ENCODE measurements at regions not wholly inside any gene's neighbourhood (a gene's known extent, or its start where the extent isn't known, plus 50 kb on each side); places are given as distances from the start of the nearest gene placed in this dataset.

GRCh38 chr3:177764933-177765332 lies 567.7 kb upstream of the TBL1XR1 start:
- no peak overlapping the region for H3K4me3 ChIP-seq (replicated peaks; ENCODE audit: low read depth, low read length)
- DNase-seq (ENCODE audit: extremely low read depth, low read depth) = no peak
- TF ChIP-seq, protein P1, sequence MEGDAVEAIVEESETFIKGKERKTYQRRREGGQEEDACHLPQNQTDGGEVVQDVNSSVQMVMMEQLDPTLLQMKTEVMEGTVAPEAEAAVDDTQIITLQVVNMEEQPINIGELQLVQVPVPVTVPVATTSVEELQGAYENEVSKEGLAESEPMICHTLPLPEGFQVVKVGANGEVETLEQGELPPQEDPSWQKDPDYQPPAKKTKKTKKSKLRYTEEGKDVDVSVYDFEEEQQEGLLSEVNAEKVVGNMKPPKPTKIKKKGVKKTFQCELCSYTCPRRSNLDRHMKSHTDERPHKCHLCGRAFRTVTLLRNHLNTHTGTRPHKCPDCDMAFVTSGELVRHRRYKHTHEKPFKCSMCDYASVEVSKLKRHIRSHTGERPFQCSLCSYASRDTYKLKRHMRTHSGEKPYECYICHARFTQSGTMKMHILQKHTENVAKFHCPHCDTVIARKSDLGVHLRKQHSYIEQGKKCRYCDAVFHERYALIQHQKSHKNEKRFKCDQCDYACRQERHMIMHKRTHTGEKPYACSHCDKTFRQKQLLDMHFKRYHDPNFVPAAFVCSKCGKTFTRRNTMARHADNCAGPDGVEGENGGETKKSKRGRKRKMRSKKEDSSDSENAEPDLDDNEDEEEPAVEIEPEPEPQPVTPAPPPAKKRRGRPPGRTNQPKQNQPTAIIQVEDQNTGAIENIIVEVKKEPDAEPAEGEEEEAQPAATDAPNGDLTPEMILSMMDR (IDR thresholded peaks at IDR 0.05; ENCODE audit: low read depth, low read length, missing control alignments) = no peak

GRCh38 chr3:177770383-177771230 lies 573.3 kb upstream of the TBL1XR1 start:
- no peak for DNase-seq (ENCODE audit: extremely low read depth, low read depth)
- H3K4me3 ChIP-seq (replicated peaks; ENCODE audit: low read depth, low read length) = no peak overlapping the region
- TF ChIP-seq, protein P1 (IDR thresholded peaks at IDR 0.05; ENCODE audit: low read depth, low read length, missing control alignments) = no peak

DNA sequence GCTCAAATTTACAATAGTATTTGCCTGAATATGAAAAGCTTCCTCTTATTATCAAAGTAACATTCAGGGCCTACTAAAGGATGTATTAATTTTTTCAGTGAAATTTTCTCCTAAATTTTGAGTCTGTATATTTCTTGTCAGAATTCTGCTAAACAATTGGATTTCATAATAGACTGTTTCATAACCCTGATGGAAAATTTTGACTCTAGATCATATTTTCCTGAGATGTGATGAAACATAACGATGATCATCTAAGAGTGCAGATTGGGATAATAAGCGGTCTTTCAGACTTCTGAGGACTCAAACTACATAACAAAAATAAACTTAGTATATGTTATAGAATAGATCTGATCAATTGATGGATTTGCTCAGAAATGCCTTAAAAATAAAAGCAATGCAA lies 574.5 kb upstream of the TBL1XR1 start:
- TF ChIP-seq, protein P1 (IDR thresholded peaks at IDR 0.05; ENCODE audit: low read depth, low read length, missing control alignments) = no peak
- no peak for DNase-seq (ENCODE audit: extremely low read depth, low read depth)
- H3K4me3 ChIP-seq (replicated peaks; ENCODE audit: low read depth, low read length) = no peak overlapping the region

DNA sequence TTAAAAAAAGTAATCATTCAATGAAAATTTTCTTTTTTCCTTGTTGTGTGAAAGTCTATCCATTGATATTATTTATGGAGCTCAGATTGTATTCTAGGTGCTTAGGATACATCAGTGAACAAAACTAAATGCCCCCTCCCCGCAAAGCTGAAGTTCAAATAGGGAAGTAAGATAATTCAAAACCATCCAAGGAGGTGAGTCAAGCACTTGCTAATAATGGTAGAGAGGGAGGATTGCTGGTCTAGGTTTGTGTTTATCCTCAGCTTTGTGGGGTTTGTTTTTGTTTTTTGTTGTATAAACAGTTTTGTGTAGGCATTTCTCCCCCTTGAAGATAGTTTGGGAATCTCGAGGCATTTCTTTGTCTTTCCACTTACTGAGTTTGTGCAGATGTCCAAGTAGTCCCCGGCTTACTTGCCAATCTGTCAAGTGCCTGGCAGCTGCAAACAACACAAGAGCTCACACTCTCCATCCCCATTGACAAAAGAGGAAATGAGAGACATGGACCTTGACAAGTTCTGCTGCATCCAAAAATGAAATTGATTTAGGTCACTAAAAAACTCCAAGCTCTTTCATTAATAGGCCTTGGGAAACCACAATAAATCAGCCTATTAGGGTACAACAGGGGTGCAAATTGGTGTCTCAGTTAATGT lies 575.8 kb upstream of the TBL1XR1 start:
- no peak for DNase-seq (ENCODE audit: extremely low read depth, low read depth)
- TF ChIP-seq, protein P1 (IDR thresholded peaks at IDR 0.05; ENCODE audit: low read depth, low read length, missing control alignments) = no peak
- H3K4me3 ChIP-seq (replicated peaks; ENCODE audit: low read depth, low read length) = no peak overlapping the region

- TF ChIP-seq, protein P1 (IDR thresholded peaks at IDR 0.05; ENCODE audit: low read depth, low read length, missing control alignments) = no peak
- H3K4me3 ChIP-seq (replicated peaks; ENCODE audit: low read depth, low read length) = no peak overlapping the region
- DNase-seq (ENCODE audit: extremely low read depth, low read depth) = no peak
Measured at GRCh38 chr3:177773717-177774116, 576.4 kb upstream of the TBL1XR1 start.

DNA sequence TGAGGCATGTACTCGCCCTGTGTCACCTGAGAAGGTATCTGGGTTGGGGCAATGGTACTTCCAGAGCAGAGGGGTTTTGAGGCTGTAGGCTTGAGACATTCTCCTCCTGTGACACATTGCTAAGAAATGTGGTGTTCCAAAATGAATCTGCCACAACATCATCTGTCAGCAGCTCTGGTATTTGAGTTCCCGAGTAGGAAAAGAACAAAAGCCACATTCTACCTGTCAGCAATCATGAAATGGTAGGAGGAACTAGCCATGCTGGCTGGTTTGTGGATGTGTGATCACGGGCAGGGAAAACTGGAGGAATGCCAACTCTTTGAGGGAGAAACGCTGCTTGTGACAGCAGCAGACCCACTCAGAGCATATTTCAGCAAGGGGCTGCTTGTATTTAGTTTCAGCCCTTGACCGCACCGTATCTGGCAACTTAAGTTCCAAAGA lies 579.4 kb upstream of the TBL1XR1 start:
- TF ChIP-seq, protein P1 (IDR thresholded peaks at IDR 0.05; ENCODE audit: low read depth, low read length, missing control alignments) = no peak
- DNase-seq (ENCODE audit: extremely low read depth, low read depth) = no peak

More for the DNA sequence above, 579.4 kb upstream of the TBL1XR1 start:
- no peak overlapping the region for H3K4me3 ChIP-seq (replicated peaks; ENCODE audit: low read depth, low read length)

Data from HFF-Myc (cell line).